ENCODE measurements at regions not wholly inside any gene's neighbourhood (a gene's known extent, or its start where the extent isn't known, plus 50 kb on each side); places are given as distances from the start of the nearest gene placed in this dataset.

DNA sequence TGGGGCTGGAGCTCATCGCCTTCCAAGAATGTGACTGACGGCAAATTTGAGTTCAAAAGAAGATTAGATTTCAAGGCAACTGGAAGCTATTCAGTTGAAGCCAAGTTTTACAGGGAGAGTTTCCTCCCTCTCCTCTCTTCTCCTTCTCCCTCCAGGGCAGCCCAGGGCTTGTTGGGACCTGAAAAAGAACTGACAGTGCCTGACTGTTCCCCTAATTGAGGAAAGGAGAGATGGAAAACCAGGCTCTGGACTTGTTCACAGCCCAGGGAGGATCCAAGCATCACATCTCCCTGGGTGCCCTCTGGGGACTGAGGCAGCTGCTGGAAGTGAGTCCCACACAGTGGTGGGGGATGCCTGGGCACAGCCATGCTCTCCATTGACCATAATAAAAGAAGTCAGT lies 88.1 kb downstream of the THNSL2 start:
- TF ChIP-seq, protein P1, sequence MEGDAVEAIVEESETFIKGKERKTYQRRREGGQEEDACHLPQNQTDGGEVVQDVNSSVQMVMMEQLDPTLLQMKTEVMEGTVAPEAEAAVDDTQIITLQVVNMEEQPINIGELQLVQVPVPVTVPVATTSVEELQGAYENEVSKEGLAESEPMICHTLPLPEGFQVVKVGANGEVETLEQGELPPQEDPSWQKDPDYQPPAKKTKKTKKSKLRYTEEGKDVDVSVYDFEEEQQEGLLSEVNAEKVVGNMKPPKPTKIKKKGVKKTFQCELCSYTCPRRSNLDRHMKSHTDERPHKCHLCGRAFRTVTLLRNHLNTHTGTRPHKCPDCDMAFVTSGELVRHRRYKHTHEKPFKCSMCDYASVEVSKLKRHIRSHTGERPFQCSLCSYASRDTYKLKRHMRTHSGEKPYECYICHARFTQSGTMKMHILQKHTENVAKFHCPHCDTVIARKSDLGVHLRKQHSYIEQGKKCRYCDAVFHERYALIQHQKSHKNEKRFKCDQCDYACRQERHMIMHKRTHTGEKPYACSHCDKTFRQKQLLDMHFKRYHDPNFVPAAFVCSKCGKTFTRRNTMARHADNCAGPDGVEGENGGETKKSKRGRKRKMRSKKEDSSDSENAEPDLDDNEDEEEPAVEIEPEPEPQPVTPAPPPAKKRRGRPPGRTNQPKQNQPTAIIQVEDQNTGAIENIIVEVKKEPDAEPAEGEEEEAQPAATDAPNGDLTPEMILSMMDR (IDR thresholded peaks at IDR 0.05; ENCODE audit: insufficient read depth, low read depth, low read length): no peak
- no peak for TF ChIP-seq EZH2 (IDR thresholded peaks at IDR 0.05; ENCODE audit: insufficient read depth, low read length)
